K562 (cell line): ENCODE measurements at regions not wholly inside any gene's neighbourhood (a gene's known extent, or its start where the extent isn't known, plus 50 kb on each side); places are given as distances from the start of the nearest gene placed in this dataset.

Source experiments
- ATAC-seq: fragments of 200-7000 bp; cut with Tn5 transposase; 3 replicates; pipeline ENCODE4 v1.9.1; 2020; ENCODE audit warnings: moderate library complexity
- BruUV-seq: library from RNA; stranded (reverse); fragments of 400-500 nt; replicated peaks from 2 replicates; lab custom pipeline; 2021; lab: Mats Ljungman, UMichigan
- CTCF ChIA-PET: fragments of 300-600 bp; formaldehyde crosslinking; extraction: SDS; loops from one replicate; lab custom pipeline; 2021; ENCODE audit warnings: low intra/inter-chr PET ratio; lab: Yijun Ruan, JAX
- POLR2A ChIA-PET: fragments of 300-600, 350-650 bp; sonication (Branson Sonifier 250); formaldehyde crosslinking; extraction: SDS; loops from one replicate; lab custom pipeline; 2021; ENCODE audit warnings: antibody characterized with exemption, inconsistent platforms; lab: Yijun Ruan, JAX
- DNase-seq, 4 experiments: peaks; one replicate each; pipeline versions ENCODE4 v3.0.0 to v3.0.0-alpha.2; 2011 to 2018; ENCODE audit warnings: low spot score in 3 of 4, mixed read lengths in 3 of 4; ENCODE audit errors: extremely low read depth in 1 of 4
- FAIRE-seq: peaks from 2 replicates; lab custom pipeline; 2011; peaks lifted over from hg19 to GRCh38; lab: Jason Lieb, UNC
- H2AFZ ChIP-seq: 2 replicates; pipeline ENCODE4 v1.6.0; 2011; ENCODE audit warnings: low read depth, low read length, control low read depth, inconsistent platforms
- H3K27ac ChIP-seq: fragments of 200-600 bp; 3 replicates; pipeline ENCODE4 v1.8.0; 2011; ENCODE audit warnings: low read depth, mild to moderate bottlenecking, control low read depth, inconsistent platforms, low read length, moderate library complexity, mixed read lengths; ENCODE audit errors: extremely low read depth
- H3K27me3 ChIP-seq, 2 experiments: fragments of 300-600 bp in 1 of 2; 2 replicates in 1 of 2; 3 replicates in 1 of 2; pipeline versions ENCODE4 v1.6.0 to v1.8.0; 2011; ENCODE audit warnings: inconsistent platforms in 2 of 2, low read length in 2 of 2, mild to moderate bottlenecking in 1 of 2, mixed read lengths in 1 of 2, moderate library complexity in 1 of 2; ENCODE audit not compliant: control insufficient read depth in 2 of 2, insufficient read depth in 2 of 2
- H3K36me3 ChIP-seq: fragments of 300-600 bp; 3 replicates; pipeline ENCODE4 v1.8.0; 2011; ENCODE audit warnings: mild to moderate bottlenecking, low read length, inconsistent platforms; ENCODE audit not compliant: control insufficient read depth, insufficient read depth
- H3K4me1 ChIP-seq, 2 experiments: fragments of 200-600 bp in 1 of 2; replicated peaks in 1 of 2; 2 replicates in 1 of 2; 3 replicates in 1 of 2; pipeline versions ENCODE4 v1.5.1 to v1.8.0; 2011; ENCODE audit warnings: inconsistent platforms in 2 of 2, low read length in 2 of 2, mild to moderate bottlenecking in 1 of 2, mixed read lengths in 1 of 2, moderate library complexity in 1 of 2; ENCODE audit not compliant: control insufficient read depth in 2 of 2, insufficient read depth in 2 of 2
- H3K4me2 ChIP-seq: 2 replicates; pipeline ENCODE4 v1.6.1; 2011; ENCODE audit warnings: low read length, control low read depth, inconsistent platforms, mixed read lengths; ENCODE audit not compliant: insufficient read depth
- H3K4me3 ChIP-seq: fragments of 200-600 bp; sonication (generic), shearing (Covaris generic); 2 replicates; pipeline ENCODE4 v1.5.1; 2016; ENCODE audit warnings: control low read depth, inconsistent platforms
- H3K79me2 ChIP-seq: fragments of 200-600 bp; 3 replicates; pipeline ENCODE4 v1.8.0; 2011; ENCODE audit warnings: low read length, inconsistent platforms; ENCODE audit not compliant: control insufficient read depth, insufficient read depth
- H3K9ac ChIP-seq, 2 experiments: 2 replicates each; pipeline versions ENCODE4 v1.6.0 to v1.6.1; 2011; ENCODE audit warnings: low read depth in 2 of 2, low read length in 2 of 2, control low read depth in 1 of 2, inconsistent platforms in 1 of 2, mild to moderate bottlenecking in 1 of 2, mixed read lengths in 1 of 2; ENCODE audit not compliant: insufficient read depth in 1 of 2
- H3K9me1 ChIP-seq: one replicate; pipeline ENCODE4 v1.6.0; 2011; ENCODE audit warnings: inconsistent platforms, mild to moderate bottlenecking, low read length, moderate library complexity; ENCODE audit not compliant: control insufficient read depth, insufficient read depth
- H3K9me3 ChIP-seq: replicated peaks from 2 replicates; pipeline ENCODE4 v1.5.1; 2011; ENCODE audit warnings: low read depth, low read length, inconsistent platforms; ENCODE audit not compliant: control insufficient read depth, insufficient read depth
- H4K20me1 ChIP-seq: replicated peaks from 2 replicates; pipeline ENCODE4 v1.6.1; 2011; ENCODE audit warnings: low read length, inconsistent platforms, mixed read lengths; ENCODE audit not compliant: control insufficient read depth, insufficient read depth
- ATF7 ChIP-seq: fragments of 450-650 bp; IDR thresholded peaks from 2 replicates; pipeline ENCODE4 v1.7.1; 2014; ENCODE audit warnings: mild to moderate bottlenecking, moderate library complexity
- BCL6 ChIP-seq: fragments of 250-450 bp; sonication (Bioruptor Pico); IDR thresholded peaks from 2 replicates; pipeline ENCODE4 v1.4.0; 2020
- FOXO4 ChIP-seq: fragments of 450-650 bp; formaldehyde crosslinking; IDR thresholded peaks from 2 replicates; pipeline ENCODE4 v1.4.0; 2020; ENCODE audit warnings: mild to moderate bottlenecking, moderate library complexity
- HLTF ChIP-seq: fragments of 450-650 bp; IDR thresholded peaks from 2 replicates; pipeline ENCODE4 v1.6.1; 2016
- MAX ChIP-seq: sonication (generic); formaldehyde crosslinking; IDR thresholded peaks from 2 replicates; pipeline ENCODE4 v1.9.0; 2022; ENCODE audit warnings: mild to moderate bottlenecking, missing genetic modification reagents
- PKNOX1 ChIP-seq: fragments of 450-650 bp; IDR thresholded peaks from 2 replicates; pipeline ENCODE4 v1.6.1; 2016
- PML ChIP-seq: IDR thresholded peaks from 2 replicates; pipeline ENCODE4 v1.6.1; 2012; ENCODE audit warnings: low read length, inconsistent platforms
- PPARD ChIP-seq: fragments of 250-450 bp; sonication (Bioruptor Pico); IDR thresholded peaks from 2 replicates; pipeline ENCODE4 v1.8.0; 2022; ENCODE audit warnings: inconsistent platforms, mild to moderate bottlenecking, moderate library complexity
- RBM17 ChIP-seq: fragments of 200-400 bp; formaldehyde crosslinking; IDR thresholded peaks from 2 replicates; pipeline ENCODE4 v1.6.1; 2017; ENCODE audit warnings: low read depth, mild to moderate bottlenecking, low read length, borderline replicate concordance
- SMARCC2 ChIP-seq: fragments of 450-650 bp; IDR thresholded peaks from 2 replicates; pipeline ENCODE4 v1.6.1; 2017; ENCODE audit warnings: antibody characterized with exemption, moderate library complexity, mild to moderate bottlenecking, low read depth
- TCF7 ChIP-seq: sonication (generic); IDR thresholded peaks from 2 replicates; pipeline ENCODE4 v1.6.1; 2016; ENCODE audit warnings: antibody characterized with exemption, borderline replicate concordance
- XRCC5 ChIP-seq: fragments of 200-400 bp; formaldehyde crosslinking; IDR thresholded peaks from 2 replicates; pipeline ENCODE4 v1.6.1; 2017; ENCODE audit warnings: low read depth, mild to moderate bottlenecking, low read length
- ZNF140 ChIP-seq: fragments of 250-450 bp; sonication (Bioruptor Pico); IDR thresholded peaks from 2 replicates; pipeline ENCODE4 v1.8.0; 2021; ENCODE audit warnings: moderate library complexity, mild to moderate bottlenecking, inconsistent platforms
- ZNF507 ChIP-seq: conservative IDR thresholded peaks from 2 replicates; pipeline ENCODE4 v1.6.1; 2017; ENCODE audit warnings: missing genetic modification characterization, missing compliant biosample characterization
- ZNF639 ChIP-seq, 2 experiments: fragments of 200-800 bp in 1 of 2; sonication (Bioruptor generic) in 1 of 2; sonication (generic) in 1 of 2; formaldehyde crosslinking in 1 of 2; IDR thresholded peaks in 1 of 2; conservative IDR thresholded peaks in 1 of 2; 2 replicates each; pipeline versions ENCODE4 v1.5.0 to v1.6.1; 2016 to 2020; ENCODE audit warnings: missing compliant biosample characterization in 1 of 2, missing genetic modification characterization in 1 of 2, missing genetic modification reagents in 1 of 2
- ZSCAN32 ChIP-seq: fragments of 450-650 bp; formaldehyde crosslinking; IDR thresholded peaks from 2 replicates; pipeline ENCODE4 v1.4.0; 2020; ENCODE audit warnings: mild to moderate bottlenecking, moderate library complexity
- WGBS: fragments of 100-300 bp; shearing (Covaris generic); methylation state at CpG from one replicate; pipeline ENCODE4 v1.1.6; 2016; ENCODE audit warnings: low coverage, mixed read lengths; ENCODE audit not compliant: insufficient coverage; ENCODE audit errors: missing lambda C conversion rate; 5-methylcytosine and 5-hydroxymethylcytosine counted together
- in situ Hi-C: fragments of 300-500 bp; cut with MboI; formaldehyde crosslinking; loops from 4 replicates; pipeline ENCODE4 v1.15.0; 2018; ENCODE audit warnings: inconsistent platforms, mixed read lengths
- intact Hi-C: fragments of 100-400 bp; cut with micrococcal nuclease; formaldehyde crosslinking; loops from 2 replicates; pipeline ENCODE4 v1.14.2; 2022
- TF ChIP-seq, protein P1 (sequence below): fragments of 250-450 bp; sonication (Bioruptor Pico); IDR thresholded peaks from 2 replicates; pipeline ENCODE4 v1.8.0; 2022; ENCODE audit warnings: moderate library complexity, mild to moderate bottlenecking, inconsistent platforms
- TF ChIP-seq, protein P2 (sequence below): sonication (generic); formaldehyde crosslinking; IDR thresholded peaks from 2 replicates; pipeline ENCODE4 v1.8.0; 2022; ENCODE audit warnings: mild to moderate bottlenecking, low read depth, missing genetic modification reagents

- H3K9me3 ChIP-seq, result 0 out of 2 replicates have a peak, but pooled peaks cover 2% of the 10 kb centered on the region
- intact Hi-C loops, result no loop called here
- H3K9ac ChIP-seq, result no peak overlapping the region
- H3K27ac ChIP-seq, result no peak overlapping the region
- no peaks in the 10 kb centered on the region for H3K27me3 ChIP-seq
- FAIRE-seq (no peak), ATAC-seq (no peak), DNase-seq (no peak)
- no peak overlapping the region for H3K4me3 ChIP-seq
- no peaks in the 10 kb centered on the region for H3K79me2 ChIP-seq
- no peak overlapping the region for H3K4me2 ChIP-seq
- no peaks in the 10 kb centered on the region for H3K9me1 ChIP-seq
- ChIA-PET CTCF (no interaction called here), POLR2A (no interaction called here)
- H2AFZ ChIP-seq, result no peak overlapping the region
- no peaks in the 10 kb centered on the region for H4K20me1 ChIP-seq
- in situ Hi-C loops, result no loop called here
- BruUV-seq, result no TSS peak
- no peaks in the 10 kb centered on the region for H3K36me3 ChIP-seq
- WGBS, result 0% methylated on average over 1 of the region's 1 CpG
- H3K4me1 ChIP-seq, result no peaks in the 10 kb centered on the region
- TF ChIP-seq XRCC5 (no peak), ZSCAN32 (CRISPR knock-in tag) (no peak), ZNF639 (CRISPR knock-in tag; conservative IDR thresholded peaks at IDR 0.05 in 1 of 2, IDR thresholded peaks at IDR 0.05 in 1 of 2) (no peak), RBM17 (no peak), ATF7 (no peak), ZNF140 (CRISPR knock-in tag) (no peak), SMARCC2 (no peak), MAX (CRISPR knock-in tag) (no peak), PML (no peak), PPARD (CRISPR knock-in tag) (no peak), ZNF507 (tag) (no peak), BCL6 (CRISPR knock-in tag) (no peak), TCF7 (no peak), PKNOX1 (no peak), HLTF (no peak), FOXO4 (CRISPR knock-in tag) (no peak)
- TF ChIP-seq, protein P1, sequence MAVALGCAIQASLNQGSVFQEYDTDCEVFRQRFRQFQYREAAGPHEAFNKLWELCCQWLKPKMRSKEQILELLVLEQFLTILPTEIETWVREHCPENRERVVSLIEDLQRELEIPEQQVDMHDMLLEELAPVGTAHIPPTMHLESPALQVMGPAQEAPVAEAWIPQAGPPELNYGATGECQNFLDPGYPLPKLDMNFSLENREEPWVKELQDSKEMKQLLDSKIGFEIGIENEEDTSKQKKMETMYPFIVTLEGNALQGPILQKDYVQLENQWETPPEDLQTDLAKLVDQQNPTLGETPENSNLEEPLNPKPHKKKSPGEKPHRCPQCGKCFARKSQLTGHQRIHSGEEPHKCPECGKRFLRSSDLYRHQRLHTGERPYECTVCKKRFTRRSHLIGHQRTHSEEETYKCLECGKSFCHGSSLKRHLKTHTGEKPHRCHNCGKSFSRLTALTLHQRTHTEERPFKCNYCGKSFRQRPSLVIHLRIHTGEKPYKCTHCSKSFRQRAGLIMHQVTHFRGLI, result no peak
- TF ChIP-seq, protein P2, sequence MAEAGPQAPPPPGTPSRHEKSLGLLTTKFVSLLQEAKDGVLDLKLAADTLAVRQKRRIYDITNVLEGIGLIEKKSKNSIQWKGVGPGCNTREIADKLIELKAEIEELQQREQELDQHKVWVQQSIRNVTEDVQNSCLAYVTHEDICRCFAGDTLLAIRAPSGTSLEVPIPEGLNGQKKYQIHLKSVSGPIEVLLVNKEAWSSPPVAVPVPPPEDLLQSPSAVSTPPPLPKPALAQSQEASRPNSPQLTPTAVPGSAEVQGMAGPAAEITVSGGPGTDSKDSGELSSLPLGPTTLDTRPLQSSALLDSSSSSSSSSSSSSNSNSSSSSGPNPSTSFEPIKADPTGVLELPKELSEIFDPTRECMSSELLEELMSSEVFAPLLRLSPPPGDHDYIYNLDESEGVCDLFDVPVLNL (CRISPR knock-in tag), result no peak
These were observed 155.1 kb downstream of the MAT2B start for GRCh38 chr5:163660486-163660885.
